Fibroblast of skin of right quadriceps (primary cell): ENCODE measurements at regions not wholly inside any gene's neighbourhood (a gene's known extent, or its start where the extent isn't known, plus 50 kb on each side); places are given as distances from the start of the nearest gene placed in this dataset.

Experiments used
- DNase-seq: peaks from one replicate; pipeline ENCODE4 v3.0.0-alpha.2; 2013

- DNase-seq = no peak
These were observed 369.6 kb upstream of the DYNLRB2 start for GRCh38 chr16:80171199-80171598.

- DNase-seq = no peak
These were observed 373.0 kb upstream of the DYNLRB2 start for GRCh38 chr16:80167657-80168390.

GRCh38 chr16:80166082-80166481 lies 374.7 kb upstream of the DYNLRB2 start:
- no peak for DNase-seq

GRCh38 chr16:80164966-80165550 lies 375.7 kb upstream of the DYNLRB2 start:
- DNase-seq = no peak

- no peak for DNase-seq
These were observed 377.5 kb upstream of the DYNLRB2 start for GRCh38 chr16:80163339-80163738.

- no peak for DNase-seq
These were observed 378.7 kb upstream of the DYNLRB2 start for GRCh38 chr16:80161799-80162739.

GRCh38 chr16:80158766-80159165 lies 382.0 kb upstream of the DYNLRB2 start:
- DNase-seq = peak; percentile 83

- no peak for DNase-seq
These were observed 389.1 kb upstream of the DYNLRB2 start for GRCh38 chr16:80151722-80152111.

GRCh38 chr16:80150978-80151721 lies 389.6 kb upstream of the DYNLRB2 start:
- DNase-seq = peak; percentile 83

- no peak for DNase-seq
These were observed 392.0 kb upstream of the DYNLRB2 start for GRCh38 chr16:80148826-80149225.

GRCh38 chr16:80147026-80147655 lies 393.7 kb upstream of the DYNLRB2 start:
- peak; percentile 69 for DNase-seq

- DNase-seq = peak; percentile 43
These were observed 396.6 kb upstream of the DYNLRB2 start for GRCh38 chr16:80144191-80144590.

- DNase-seq = no peak
These were observed 397.9 kb upstream of the DYNLRB2 start for GRCh38 chr16:80142940-80143339.

GRCh38 chr16:80142281-80142680 lies 398.5 kb upstream of the DYNLRB2 start:
- peak; percentile 39 for DNase-seq

GRCh38 chr16:80129791-80130190 lies 411.0 kb upstream of the DYNLRB2 start:
- DNase-seq = no peak

- DNase-seq = no peak
These were observed 415.1 kb upstream of the DYNLRB2 start for GRCh38 chr16:80125677-80126076.

GRCh38 chr16:80123189-80123588 lies 417.6 kb upstream of the DYNLRB2 start:
- peak; percentile 61 for DNase-seq

GRCh38 chr16:80122115-80122514 lies 418.7 kb upstream of the DYNLRB2 start:
- peak; percentile 50 for DNase-seq

- DNase-seq = no peak
These were observed 419.3 kb upstream of the DYNLRB2 start for GRCh38 chr16:80121522-80121909.

GRCh38 chr16:80120899-80121521 lies 419.8 kb upstream of the DYNLRB2 start:
- no peak for DNase-seq

- no peak for DNase-seq
These were observed 423.1 kb upstream of the DYNLRB2 start for GRCh38 chr16:80117556-80118130.

- DNase-seq = no peak
These were observed 424.1 kb upstream of the DYNLRB2 start for GRCh38 chr16:80116711-80117110.
